ENCODE measurements at regions not wholly inside any gene's neighbourhood (a gene's known extent, or its start where the extent isn't known, plus 50 kb on each side); places are given as distances from the start of the nearest gene placed in this dataset.

DNA sequence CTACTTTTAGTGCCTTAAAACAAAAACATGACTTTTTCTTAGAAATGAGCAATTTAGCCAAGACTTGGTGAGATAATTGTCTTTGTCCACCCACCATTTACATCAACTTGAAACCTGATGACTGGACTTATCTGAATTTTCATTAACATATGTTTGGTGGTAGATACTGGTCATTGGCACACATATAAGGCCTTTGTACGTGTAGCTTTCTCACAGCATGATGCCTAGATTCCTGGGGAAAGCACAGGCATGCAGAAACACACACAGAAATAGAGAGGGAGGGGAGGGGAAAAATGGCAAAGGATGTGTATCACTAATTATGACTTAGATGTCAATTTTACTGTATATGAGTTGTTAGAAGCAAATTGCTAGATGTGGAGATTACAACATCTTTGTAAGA, 488.4 kb downstream of the NXPH1 start:
- no peak overlapping the region for H3K27ac Mint-ChIP-seq (ENCODE audit: unreplicated experiment)
- no peaks in the 10 kb centered on the region for H3K9me3 Mint-ChIP-seq
- TF ChIP-seq, protein P1, sequence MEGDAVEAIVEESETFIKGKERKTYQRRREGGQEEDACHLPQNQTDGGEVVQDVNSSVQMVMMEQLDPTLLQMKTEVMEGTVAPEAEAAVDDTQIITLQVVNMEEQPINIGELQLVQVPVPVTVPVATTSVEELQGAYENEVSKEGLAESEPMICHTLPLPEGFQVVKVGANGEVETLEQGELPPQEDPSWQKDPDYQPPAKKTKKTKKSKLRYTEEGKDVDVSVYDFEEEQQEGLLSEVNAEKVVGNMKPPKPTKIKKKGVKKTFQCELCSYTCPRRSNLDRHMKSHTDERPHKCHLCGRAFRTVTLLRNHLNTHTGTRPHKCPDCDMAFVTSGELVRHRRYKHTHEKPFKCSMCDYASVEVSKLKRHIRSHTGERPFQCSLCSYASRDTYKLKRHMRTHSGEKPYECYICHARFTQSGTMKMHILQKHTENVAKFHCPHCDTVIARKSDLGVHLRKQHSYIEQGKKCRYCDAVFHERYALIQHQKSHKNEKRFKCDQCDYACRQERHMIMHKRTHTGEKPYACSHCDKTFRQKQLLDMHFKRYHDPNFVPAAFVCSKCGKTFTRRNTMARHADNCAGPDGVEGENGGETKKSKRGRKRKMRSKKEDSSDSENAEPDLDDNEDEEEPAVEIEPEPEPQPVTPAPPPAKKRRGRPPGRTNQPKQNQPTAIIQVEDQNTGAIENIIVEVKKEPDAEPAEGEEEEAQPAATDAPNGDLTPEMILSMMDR (conservative IDR thresholded peaks at IDR 0.05), result no peak
- no peak for DNase-seq (ENCODE audit: low read depth, low spot score)
- no peaks in the 10 kb centered on the region for H3K27me3 Mint-ChIP-seq (ENCODE audit: low read depth)
- H3K4me1 Mint-ChIP-seq, result peaks cover 23% of the 10 kb centered on the region
- no peaks in the 10 kb centered on the region for H3K36me3 Mint-ChIP-seq (ENCODE audit: low read depth)
- H3K4me3 Mint-ChIP-seq, result no peak overlapping the region

DNA sequence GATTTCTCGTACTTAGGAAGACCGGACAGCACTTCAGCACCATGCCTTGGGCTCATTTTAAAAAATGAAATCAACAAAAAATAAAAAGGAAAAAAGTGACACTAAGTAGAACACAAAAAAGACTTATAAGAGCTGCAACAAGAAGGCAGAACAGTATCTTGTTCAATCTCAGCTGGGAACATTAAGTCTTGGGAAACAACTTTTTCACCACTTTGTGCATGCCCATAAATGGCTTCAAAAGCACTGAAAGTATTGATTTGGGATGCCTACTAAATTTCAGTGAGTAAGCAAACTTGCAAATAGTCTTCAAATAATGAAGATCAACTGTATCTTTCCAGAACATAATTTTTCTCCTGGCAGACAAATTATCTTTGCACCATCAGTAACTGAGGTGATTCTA, 489.3 kb downstream of the NXPH1 start:
- no peak overlapping the region for H3K27ac Mint-ChIP-seq (ENCODE audit: unreplicated experiment)
- peaks cover 23% of the 10 kb centered on the region for H3K4me1 Mint-ChIP-seq
- no peak for DNase-seq (ENCODE audit: low read depth, low spot score)
- H3K4me3 Mint-ChIP-seq, result no peak overlapping the region
- TF ChIP-seq, protein P1 (conservative IDR thresholded peaks at IDR 0.05), result no peak
- no peaks in the 10 kb centered on the region for H3K9me3 Mint-ChIP-seq
- no peaks in the 10 kb centered on the region for H3K36me3 Mint-ChIP-seq (ENCODE audit: low read depth)
- no peaks in the 10 kb centered on the region for H3K27me3 Mint-ChIP-seq (ENCODE audit: low read depth)

DNA sequence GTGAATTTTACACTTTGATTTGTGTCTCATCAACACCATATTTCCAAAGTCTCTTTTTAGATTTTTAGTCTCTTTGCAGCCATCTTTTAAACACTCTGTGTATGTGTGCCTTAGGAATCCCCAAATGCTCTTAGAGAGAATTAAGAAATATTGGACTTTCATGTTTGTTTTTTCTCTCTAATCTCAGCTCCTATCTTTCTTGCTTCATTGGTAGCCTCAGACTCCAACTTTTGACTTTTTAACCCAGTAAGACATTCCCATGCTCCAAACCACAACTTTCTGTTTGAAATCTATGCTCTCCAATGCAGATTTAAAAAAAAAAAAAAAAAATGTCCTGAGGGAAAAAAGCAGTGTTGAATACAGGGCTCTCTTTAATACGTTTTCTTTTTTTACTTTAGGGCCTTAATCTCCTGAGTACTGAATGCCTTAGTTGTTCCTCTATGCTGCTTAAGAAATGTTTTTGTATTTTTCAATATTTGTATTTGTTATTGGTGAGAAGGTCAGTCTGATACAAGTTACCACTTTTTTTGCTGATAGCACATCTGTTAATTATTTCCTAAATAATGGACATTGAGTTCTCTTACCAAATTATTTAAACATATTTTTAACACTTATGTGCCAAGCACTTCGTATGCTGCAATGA, 489.9 kb downstream of the NXPH1 start:
- TF ChIP-seq, protein P1 (conservative IDR thresholded peaks at IDR 0.05), result no peak
- H3K9me3 Mint-ChIP-seq, result no peaks in the 10 kb centered on the region
- H3K27me3 Mint-ChIP-seq (ENCODE audit: low read depth), result no peaks in the 10 kb centered on the region
- no peaks in the 10 kb centered on the region for H3K36me3 Mint-ChIP-seq (ENCODE audit: low read depth)
- H3K27ac Mint-ChIP-seq (ENCODE audit: unreplicated experiment), result no peak overlapping the region
- no peak for DNase-seq (ENCODE audit: low read depth, low spot score)
- peak overlapping the region; percentile 16 for H3K4me3 Mint-ChIP-seq
- peaks cover 23% of the 10 kb centered on the region for H3K4me1 Mint-ChIP-seq

DNA sequence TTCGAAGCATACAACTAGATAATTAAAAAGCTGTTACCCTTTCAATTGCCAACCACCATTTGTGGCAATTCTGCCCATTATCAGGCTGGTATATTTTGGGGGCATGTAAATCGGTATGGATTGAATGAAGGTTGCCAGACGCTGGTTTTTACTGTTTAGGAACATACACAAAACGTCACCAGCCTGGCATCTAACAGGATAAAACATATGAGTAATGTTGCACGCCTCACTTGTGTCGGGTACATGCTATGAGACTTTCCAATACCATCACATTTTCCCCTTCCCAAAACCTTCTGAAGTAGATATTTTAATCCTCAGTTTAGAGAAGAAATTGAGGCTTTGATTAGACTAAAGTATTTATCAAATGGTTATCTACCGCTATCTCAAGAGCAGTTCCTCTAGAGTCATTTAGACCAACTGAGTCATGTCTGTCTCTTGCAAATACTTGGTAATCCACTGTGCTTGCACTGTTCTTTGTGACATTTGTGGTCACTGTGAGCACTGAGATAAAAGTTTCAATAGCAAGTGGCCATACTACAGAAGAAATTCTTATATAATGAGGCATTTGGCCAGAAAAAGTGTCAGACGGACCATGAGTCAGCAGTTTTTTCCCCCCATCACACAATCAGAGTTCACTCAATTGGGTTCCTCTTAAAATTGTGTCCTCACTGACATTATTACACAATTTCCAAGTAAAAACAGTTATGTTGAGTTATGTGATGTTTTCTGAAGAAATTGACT, 498.7 kb downstream of the NXPH1 start:
- no peaks in the 10 kb centered on the region for H3K27me3 Mint-ChIP-seq (ENCODE audit: low read depth)
- no peak overlapping the region for H3K4me3 Mint-ChIP-seq
- H3K36me3 Mint-ChIP-seq (ENCODE audit: low read depth), result no peaks in the 10 kb centered on the region
- TF ChIP-seq, protein P1 (conservative IDR thresholded peaks at IDR 0.05), result no peak
- peaks cover 2% of the 10 kb centered on the region for H3K9me3 Mint-ChIP-seq
- H3K27ac Mint-ChIP-seq (ENCODE audit: unreplicated experiment), result no peak overlapping the region
- no peak for DNase-seq (ENCODE audit: low read depth, low spot score)
- peaks cover 15% of the 10 kb centered on the region for H3K4me1 Mint-ChIP-seq

DNA sequence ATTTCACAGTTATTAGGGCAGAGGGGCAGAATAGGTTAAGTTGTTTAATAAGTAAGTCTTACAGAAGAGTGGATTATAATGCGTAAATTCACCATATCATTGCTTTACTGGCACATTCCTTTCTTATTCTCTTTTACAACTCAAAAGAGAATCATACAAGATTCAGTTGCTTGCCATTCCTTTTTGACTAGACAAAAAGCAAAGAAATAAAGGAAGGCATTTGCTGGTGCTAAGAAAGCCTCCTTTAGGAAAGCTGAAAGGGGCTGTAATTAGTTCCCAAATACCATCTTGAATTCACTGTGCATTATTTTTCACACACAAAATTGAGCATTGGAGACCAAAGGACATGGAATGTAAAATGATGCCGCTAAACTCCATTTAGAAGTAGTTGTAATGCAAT, 499.3 kb downstream of the NXPH1 start:
- Mint-ChIP-seq H3K4me1 (peaks cover 15% of the 10 kb centered on the region), H3K27ac (ENCODE audit: unreplicated experiment) (no peak overlapping the region), H3K27me3 (ENCODE audit: low read depth) (no peaks in the 10 kb centered on the region), H3K4me3 (no peak overlapping the region), H3K9me3 (peaks cover 2% of the 10 kb centered on the region), H3K36me3 (ENCODE audit: low read depth) (no peaks in the 10 kb centered on the region)
- no peak for DNase-seq (ENCODE audit: low read depth, low spot score)
- TF ChIP-seq, protein P1 (conservative IDR thresholded peaks at IDR 0.05), result no peak

Measured in neural crest cell (in vitro differentiated cells).